Smooth muscle cell (in vitro differentiated cells): ENCODE measurements at regions not wholly inside any gene's neighbourhood (a gene's known extent, or its start where the extent isn't known, plus 50 kb on each side); places are given as distances from the start of the nearest gene placed in this dataset.
A peak's percentile ranks its signal among the peaks of the same experiment; 100 is the strongest.

ENCODE experiments used
- DNase-seq: peaks from one replicate; lab custom pipeline; 2025; ENCODE audit not compliant: unreplicated experiment; lab: John Stamatoyannopoulos, UW
- H2AFZ ChIP-seq: fragments of 200-600 bp; sonication (generic); 2 replicates; pipeline ENCODE4 v1.6.0; 2016; ENCODE audit warnings: antibody characterized with exemption, low read depth, mild to moderate bottlenecking
- H3F3A ChIP-seq: fragments of 200-600 bp; sonication (generic); 2 replicates; pipeline ENCODE4 v1.6.0; 2017; ENCODE audit warnings: antibody characterized with exemption, low read depth
- H3K27ac ChIP-seq: fragments of 200-600 bp; sonication (generic); 2 replicates; pipeline ENCODE4 v1.5.1; 2016; ENCODE audit warnings: low read depth, mild to moderate bottlenecking
- H3K27me3 ChIP-seq: fragments of 200-600 bp; sonication (generic); 2 replicates; pipeline ENCODE4 v1.6.1; 2016; ENCODE audit warnings: low read depth, mild to moderate bottlenecking
- H3K36me3 ChIP-seq: fragments of 200-600 bp; sonication (generic); 2 replicates; pipeline ENCODE4 v1.5.1; 2016; ENCODE audit warnings: low read depth
- H3K4me1 ChIP-seq: fragments of 200-600 bp; sonication (generic); 2 replicates; pipeline ENCODE4 v1.5.1; 2016; ENCODE audit warnings: low read depth
- H3K4me2 ChIP-seq: fragments of 200-600 bp; sonication (generic); 2 replicates; pipeline ENCODE4 v1.6.0; 2016; ENCODE audit warnings: mild to moderate bottlenecking
- H3K4me3 ChIP-seq: fragments of 200-600 bp; sonication (generic); 2 replicates; pipeline ENCODE4 v1.5.1; 2016; ENCODE audit warnings: mild to moderate bottlenecking
- H3K79me2 ChIP-seq: fragments of 200-600 bp; sonication (generic); 2 replicates; pipeline ENCODE4 v1.6.0; 2016; ENCODE audit warnings: low read depth, mild to moderate bottlenecking
- H3K9ac ChIP-seq: fragments of 200-600 bp; sonication (generic); 2 replicates; pipeline ENCODE4 v1.6.0; 2016; ENCODE audit warnings: low read depth
- H3K9me3 ChIP-seq: fragments of 200-600 bp; sonication (generic); replicated peaks from 2 replicates; pipeline ENCODE4 v1.5.1; 2016; ENCODE audit warnings: low read depth
- H4K20me1 ChIP-seq: fragments of 200-600 bp; sonication (generic); 2 replicates; pipeline ENCODE4 v1.6.0; 2016; ENCODE audit warnings: low read depth
- CTCF ChIP-seq: fragments of 200-600 bp; sonication (generic); IDR thresholded peaks from 2 replicates; pipeline ENCODE4 v1.5.1; 2017; ENCODE audit warnings: borderline replicate concordance, mild to moderate bottlenecking, antibody characterized with exemption; ENCODE audit not compliant: insufficient read depth, poor library complexity, severe bottlenecking
- WGBS: methylation state at CpG from one replicate; pipeline ENCODE4 v1.1.7; 2016; ENCODE audit warnings: low lambda C conversion rate; 5-methylcytosine and 5-hydroxymethylcytosine counted together

- H2AFZ ChIP-seq, result no peak overlapping the region
These were observed 107.9 kb upstream of the CARMIL1 start for GRCh38 chr6:25171301-25171700.

GRCh38 chr6:25172819-25173218 is 106.4 kb upstream of the CARMIL1 start:
- Histone ChIP-seq H3K36me3 (no peaks in the 10 kb centered on the region), H3F3A (peaks cover 17% of the 10 kb centered on the region), H3K27me3 (no peaks in the 10 kb centered on the region), H3K4me3 (no peak overlapping the region), H3K4me2 (peak overlapping the region; percentile 46), H4K20me1 (no peaks in the 10 kb centered on the region), H3K4me1 (peaks cover 9% of the 10 kb centered on the region), H3K27ac (peak overlapping the region; percentile 97), H2AFZ (no peak overlapping the region), H3K79me2 (no peaks in the 10 kb centered on the region), H3K9ac (peak overlapping the region; percentile 69), H3K9me3 (no peaks in the 10 kb centered on the region)
- no peak for TF ChIP-seq CTCF
- WGBS, result 0% methylated on average over 3 of the region's 3 CpGs
- DNase-seq, result no peak

More at GRCh38 chr6:25171301-25171700, 107.9 kb upstream of the CARMIL1 start:
- H3K27ac ChIP-seq, result peak overlapping the region; percentile 97
- no peak overlapping the region for H3K9ac ChIP-seq
- peaks cover 17% of the 10 kb centered on the region for H3F3A ChIP-seq
- H3K27me3 ChIP-seq, result no peaks in the 10 kb centered on the region
- no peaks in the 10 kb centered on the region for H3K9me3 ChIP-seq
- DNase-seq, result no peak
- H3K4me2 ChIP-seq, result no peak overlapping the region
- H3K36me3 ChIP-seq, result no peaks in the 10 kb centered on the region
- WGBS, result 77% methylated on average over 1 of the region's 1 CpG
- no peaks in the 10 kb centered on the region for H4K20me1 ChIP-seq
- TF ChIP-seq CTCF, result no peak
- H3K79me2 ChIP-seq, result no peaks in the 10 kb centered on the region
- peaks cover 9% of the 10 kb centered on the region for H3K4me1 ChIP-seq
- H3K4me3 ChIP-seq, result no peak overlapping the region

- no peak for TF ChIP-seq CTCF
- Histone ChIP-seq H3K27me3 (no peaks in the 10 kb centered on the region), H3K4me1 (peaks cover 9% of the 10 kb centered on the region), H3K4me2 (peak overlapping the region; percentile 46), H2AFZ (no peak overlapping the region), H3K79me2 (no peaks in the 10 kb centered on the region), H3K4me3 (no peak overlapping the region), H3K27ac (peak overlapping the region; percentile 97), H3F3A (peaks cover 17% of the 10 kb centered on the region), H4K20me1 (no peaks in the 10 kb centered on the region), H3K36me3 (no peaks in the 10 kb centered on the region), H3K9ac (peak overlapping the region; percentile 69), H3K9me3 (no peaks in the 10 kb centered on the region)
- WGBS, result 42% methylated on average over 1 of the region's 1 CpG
- no peak for DNase-seq
These were observed 105.9 kb upstream of the CARMIL1 start for GRCh38 chr6:25173246-25173645.

GRCh38 chr6:25173951-25174474 is 105.2 kb upstream of the CARMIL1 start:
- no peaks in the 10 kb centered on the region for H3K9me3 ChIP-seq
- no peak for DNase-seq
- WGBS, result 27% methylated on average over 4 of the region's 4 CpGs

More at GRCh38 chr6:25173951-25174474, 105.2 kb upstream of the CARMIL1 start:
- no peaks in the 10 kb centered on the region for H4K20me1 ChIP-seq
- H3K27ac ChIP-seq, result peak overlapping the region; percentile 97
- H3K36me3 ChIP-seq, result no peaks in the 10 kb centered on the region
- peak overlapping the region; percentile 69 for H3K9ac ChIP-seq
- H3K4me2 ChIP-seq, result peak overlapping the region; percentile 46
- no peak for TF ChIP-seq CTCF
- H3K27me3 ChIP-seq, result no peaks in the 10 kb centered on the region
- no peaks in the 10 kb centered on the region for H3K79me2 ChIP-seq
- H3K4me3 ChIP-seq, result no peak overlapping the region
- peaks cover 22% of the 10 kb centered on the region for H3F3A ChIP-seq
- H3K4me1 ChIP-seq, result peaks cover 9% of the 10 kb centered on the region
- H2AFZ ChIP-seq, result no peak overlapping the region
